ENCODE measurements at regions not wholly inside any gene's neighbourhood (a gene's known extent, or its start where the extent isn't known, plus 50 kb on each side); places are given as distances from the start of the nearest gene placed in this dataset.

- TF ChIP-seq CTCF (IDR thresholded peaks at IDR 0.05) (no peak), EP300 (IDR thresholded peaks at IDR 0.05) (no peak)
These were observed 68.1 kb upstream of the NANOS1 start for GRCh38 chr10:118961436-118961835.
